H9 (cell line): ENCODE measurements at regions not wholly inside any gene's neighbourhood (a gene's known extent, or its start where the extent isn't known, plus 50 kb on each side); places are given as distances from the start of the nearest gene placed in this dataset.

Experiments
- DNase-seq: peaks from one replicate; pipeline ENCODE4 v3.0.0-alpha.2; 2017
- H2AFZ ChIP-seq: one replicate; pipeline ENCODE4 v1.6.1; 2013; ENCODE audit warnings: mild to moderate bottlenecking, low read length, control low read depth, moderate library complexity
- H2AK5ac ChIP-seq: 2 replicates; pipeline ENCODE4 v1.6.1; 2013; ENCODE audit warnings: low read length, control low read depth, mixed read lengths; ENCODE audit not compliant: insufficient read length
- H2BK120ac ChIP-seq: one replicate; pipeline ENCODE4 v1.6.1; 2013; ENCODE audit warnings: low read depth, mild to moderate bottlenecking, low read length, control low read depth, inconsistent platforms; ENCODE audit not compliant: poor library complexity, severe bottlenecking
- H2BK12ac ChIP-seq: 2 replicates; pipeline ENCODE4 v1.6.1; 2013; ENCODE audit warnings: low read length, control low read depth, mixed read lengths, low read depth; ENCODE audit not compliant: insufficient read length
- H2BK15ac ChIP-seq: 2 replicates; pipeline ENCODE4 v1.6.1; 2013; ENCODE audit warnings: low read depth, low read length, control low read depth
- H2BK20ac ChIP-seq: one replicate; pipeline ENCODE4 v1.6.1; 2013; ENCODE audit warnings: low read depth, mild to moderate bottlenecking, low read length, control low read depth, inconsistent platforms; ENCODE audit not compliant: poor library complexity, severe bottlenecking
- H2BK5ac ChIP-seq: 2 replicates; pipeline ENCODE4 v1.6.1; 2013; ENCODE audit warnings: low read length, control low read depth, mixed read lengths; ENCODE audit not compliant: insufficient read length
- H3K14ac ChIP-seq: 2 replicates; pipeline ENCODE4 v1.6.1; 2013; ENCODE audit warnings: low read length, control low read depth; ENCODE audit not compliant: insufficient read depth
- H3K18ac ChIP-seq: 2 replicates; pipeline ENCODE4 v1.6.1; 2013; ENCODE audit warnings: low read depth, mild to moderate bottlenecking, mixed read lengths, low read length, control low read depth; ENCODE audit not compliant: insufficient read length
- H3K23ac ChIP-seq: 2 replicates; pipeline ENCODE4 v1.6.1; 2013; ENCODE audit warnings: low read length, control low read depth, mixed read lengths, low read depth; ENCODE audit not compliant: insufficient read length
- H3K23me2 ChIP-seq: 2 replicates; pipeline ENCODE4 v1.6.1; 2013; ENCODE audit warnings: low read depth, mild to moderate bottlenecking, mixed read lengths, low read length, control low read depth; ENCODE audit not compliant: insufficient read length, poor library complexity, severe bottlenecking
- H3K27ac ChIP-seq: 2 replicates; pipeline ENCODE4 v1.5.1; 2013; ENCODE audit warnings: low read length, control low read depth, mixed read lengths, low read depth; ENCODE audit not compliant: insufficient read length
- H3K27me3 ChIP-seq: 2 replicates; pipeline ENCODE4 v1.6.1; 2013; ENCODE audit warnings: low read length, control low read depth, inconsistent platforms; ENCODE audit not compliant: insufficient read depth
- H3K4ac ChIP-seq: 2 replicates; pipeline ENCODE4 v1.6.1; 2013; ENCODE audit warnings: low read depth, mild to moderate bottlenecking, control low read depth, inconsistent platforms, low read length, moderate library complexity
- H3K4me1 ChIP-seq: 2 replicates; pipeline ENCODE4 v1.6.1; 2013; ENCODE audit warnings: low read length, control low read depth, inconsistent platforms; ENCODE audit not compliant: insufficient read depth
- H3K4me2 ChIP-seq: 2 replicates; pipeline ENCODE4 v1.6.1; 2013; ENCODE audit warnings: low read length, control low read depth, mixed read lengths; ENCODE audit not compliant: insufficient read length, insufficient read depth
- H3K56ac ChIP-seq: 2 replicates; pipeline ENCODE4 v1.6.1; 2013; ENCODE audit warnings: low read depth, mild to moderate bottlenecking, mixed read lengths, low read length, control low read depth; ENCODE audit not compliant: insufficient read length
- H3K79me1 ChIP-seq: 2 replicates; pipeline ENCODE4 v1.6.1; 2013; ENCODE audit warnings: low read depth, mild to moderate bottlenecking, moderate library complexity, low read length, control low read depth, inconsistent platforms; ENCODE audit not compliant: insufficient read depth, poor library complexity, severe bottlenecking
- H3K79me2 ChIP-seq: 2 replicates; pipeline ENCODE4 v1.6.1; 2013; ENCODE audit warnings: low read length, control low read depth, inconsistent platforms; ENCODE audit not compliant: insufficient read depth
- H3K9ac ChIP-seq: 2 replicates; pipeline ENCODE4 v1.6.1; 2013; ENCODE audit warnings: low read length, control low read depth, mixed read lengths; ENCODE audit not compliant: insufficient read length; ENCODE audit errors: extremely low read depth
- H3K9me3 ChIP-seq: one replicate; pipeline ENCODE4 v1.6.1; 2013; ENCODE audit warnings: low read depth, low read length, inconsistent platforms; ENCODE audit not compliant: control insufficient read depth
- H3T11ph ChIP-seq: one replicate; pipeline ENCODE4 v1.6.1; 2013; ENCODE audit warnings: mild to moderate bottlenecking, low read length, control low read depth, inconsistent platforms
- H4K20me1 ChIP-seq: one replicate; pipeline ENCODE4 v1.6.1; 2013; ENCODE audit not compliant: control insufficient read depth, insufficient read length, insufficient read depth
- H4K5ac ChIP-seq: 2 replicates; pipeline ENCODE4 v1.6.1; 2013; ENCODE audit warnings: low read depth, mild to moderate bottlenecking, mixed read lengths, low read length, control low read depth; ENCODE audit not compliant: insufficient read length
- H4K8ac ChIP-seq: replicated peaks from 2 replicates; pipeline ENCODE4 v1.6.1; 2013; ENCODE audit warnings: low read length, control low read depth, mixed read lengths, low read depth; ENCODE audit not compliant: insufficient read length
- H4K91ac ChIP-seq: 2 replicates; pipeline ENCODE4 v1.6.1; 2013; ENCODE audit warnings: low read depth, mild to moderate bottlenecking, moderate library complexity, mixed read lengths, low read length, control low read depth; ENCODE audit not compliant: insufficient read length
- H3K27ac Mint-ChIP-seq, 3 experiments: 2 replicates in 2 of 3; 3 replicates in 1 of 3; pipeline ENCODE4 v1.8.0; 2020 to 2021; ENCODE audit warnings: mixed read lengths in 3 of 3, mild to moderate bottlenecking in 1 of 3, moderate library complexity in 1 of 3
- H3K27me3 Mint-ChIP-seq: 2 replicates; pipeline ENCODE4 v1.8.0; 2021; ENCODE audit warnings: low read depth, mild to moderate bottlenecking, moderate library complexity, mixed read lengths
- H3K36me3 Mint-ChIP-seq, 3 experiments: 2 replicates in 2 of 3; 3 replicates in 1 of 3; pipeline ENCODE4 v1.8.0; 2020 to 2021; ENCODE audit warnings: low read depth in 3 of 3, mixed read lengths in 3 of 3; ENCODE audit not compliant: insufficient read depth in 1 of 3
- H3K4me1 Mint-ChIP-seq, 2 experiments: 2 replicates each; pipeline ENCODE4 v1.8.0; 2020; ENCODE audit warnings: mixed read lengths in 2 of 2
- H3K4me3 Mint-ChIP-seq, 2 experiments: 2 replicates in 1 of 2; 3 replicates in 1 of 2; pipeline ENCODE4 v1.8.0; 2020 to 2021; ENCODE audit warnings: mild to moderate bottlenecking in 2 of 2, mixed read lengths in 2 of 2, moderate library complexity in 1 of 2
- H3K9me3 Mint-ChIP-seq, 2 experiments: 2 replicates in 1 of 2; 3 replicates in 1 of 2; pipeline ENCODE4 v1.8.0; 2020; ENCODE audit warnings: mild to moderate bottlenecking in 2 of 2, mixed read lengths in 2 of 2, moderate library complexity in 1 of 2
- CTCF ChIP-seq: fragments of 200-600 bp; sonication (generic); conservative IDR thresholded peaks from 3 replicates; pipeline ENCODE4 v1.8.0; 2021; ENCODE audit warnings: antibody characterized with exemption, mild to moderate bottlenecking
- WGBS: extraction: QIAGEN DNeasy Blood & Tissue Kit; methylation state at CpG from one replicate; pipeline ENCODE4 v1.1.7; 2013; ENCODE audit warnings: missing lambda C conversion rate, low lambda C conversion rate, mixed read lengths; ENCODE audit not compliant: insufficient read length; ENCODE audit errors: extremely low coverage; 5-methylcytosine and 5-hydroxymethylcytosine counted together

GRCh38 chr18:71842666-71843065 lies 701.5 kb downstream of the CBLN2 start:
- H3K79me2 ChIP-seq: no peaks in the 10 kb centered on the region
- no peak overlapping the region for H3K9ac ChIP-seq
- no peak overlapping the region for H3K23ac ChIP-seq
- no peak overlapping the region for H2BK15ac ChIP-seq
- no peaks in the 10 kb centered on the region for H3K79me1 ChIP-seq
- H3K56ac ChIP-seq: no peak overlapping the region
- Mint-ChIP-seq H3K36me3 (peaks cover 0 to 10% (median 4%) of the 10 kb centered on the region in 3 experiments; a peak in 3 of 7 replicates), H3K4me3 (no peak overlapping the region), H3K27ac (no peak overlapping the region), H3K9me3 (peaks cover 7 to 9% of the 10 kb centered on the region in 2 experiments; a peak in 3 of 5 replicates), H3K27me3 (no peaks in the 10 kb centered on the region), H3K4me1 (no peaks in the 10 kb centered on the region)
- H4K20me1 ChIP-seq: no peaks in the 10 kb centered on the region
- no peak overlapping the region for H3K14ac ChIP-seq
- no peak for TF ChIP-seq CTCF
- no peak overlapping the region for H3K4ac ChIP-seq
- WGBS: no CpG with 5 or more reads among the region's 5 CpGs
- no peak overlapping the region for H2BK12ac ChIP-seq
- H2AK5ac ChIP-seq: no peak overlapping the region
- no peak overlapping the region for H4K91ac ChIP-seq
- H3K23me2 ChIP-seq: no peaks in the 10 kb centered on the region
- no peak overlapping the region for H3T11ph ChIP-seq
- H2BK20ac ChIP-seq: no peak overlapping the region
- H3K27me3 ChIP-seq: no peaks in the 10 kb centered on the region
- H3K18ac ChIP-seq: no peak overlapping the region
- H2AFZ ChIP-seq: no peak overlapping the region
- no peak for DNase-seq
- H3K4me2 ChIP-seq: no peak overlapping the region
- H3K27ac ChIP-seq: no peak overlapping the region
- H4K8ac ChIP-seq: no peak overlapping the region
- H3K4me1 ChIP-seq: no peaks in the 10 kb centered on the region
- H4K5ac ChIP-seq: no peak overlapping the region
- no peak overlapping the region for H2BK120ac ChIP-seq
- no peaks in the 10 kb centered on the region for H3K9me3 ChIP-seq
- no peak overlapping the region for H2BK5ac ChIP-seq
